ENCODE measurements at regions not wholly inside any gene's neighbourhood (a gene's known extent, or its start where the extent isn't known, plus 50 kb on each side); places are given as distances from the start of the nearest gene placed in this dataset.

DNA sequence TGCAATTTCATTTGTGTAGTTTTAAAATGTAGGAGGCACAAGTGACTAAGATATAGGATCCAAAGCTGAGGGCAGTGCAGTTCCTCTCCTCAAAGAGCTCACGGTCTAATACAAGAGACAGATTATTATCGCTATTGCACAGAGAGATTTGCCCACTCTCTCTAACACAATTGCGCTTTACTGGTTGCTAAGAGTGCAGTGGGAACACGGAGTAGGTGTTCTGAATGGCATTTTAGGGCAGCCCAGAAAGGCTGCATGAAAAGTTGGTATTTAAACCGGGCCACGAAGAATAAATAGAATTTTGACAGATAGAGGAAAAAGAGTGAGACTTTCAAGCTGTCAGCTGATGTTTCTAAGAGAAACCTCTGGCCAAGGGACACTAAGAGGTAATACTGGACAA, 79.5 kb downstream of the BLID start:
- Mint-ChIP-seq H3K27me3 (ENCODE audit: low read depth, poor library complexity) (peaks cover 3% of the 10 kb centered on the region), H3K4me3 (no peak overlapping the region), H3K4me1 (no peaks in the 10 kb centered on the region), H3K36me3 (ENCODE audit: low read depth) (no peaks in the 10 kb centered on the region), H3K27ac (no peak overlapping the region), H3K9me3 (no peaks in the 10 kb centered on the region)
- no peak for DNase-seq
- TF ChIP-seq CTCF (IDR thresholded peaks at IDR 0.05): no peak

DNA sequence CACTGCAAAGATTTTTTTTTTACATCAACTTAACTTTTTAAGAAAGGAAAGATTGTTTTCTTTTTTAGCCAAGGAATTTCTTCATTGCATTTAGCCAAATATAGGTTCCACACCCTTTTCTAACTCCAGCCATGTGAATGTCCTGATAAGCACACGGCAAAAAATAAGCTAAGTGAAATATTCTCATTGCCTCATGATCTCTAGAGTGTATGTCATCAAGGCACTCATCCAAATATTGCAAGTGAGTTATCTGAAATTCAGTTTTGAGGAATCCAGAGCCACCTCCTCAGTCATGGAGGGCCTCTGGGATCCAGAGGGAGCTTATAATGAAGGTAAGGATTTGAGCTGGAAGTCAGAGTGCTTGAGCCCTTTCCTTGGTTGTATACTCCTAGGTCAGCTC, 80.0 kb downstream of the BLID start:
- Mint-ChIP-seq H3K4me1 (no peaks in the 10 kb centered on the region), H3K9me3 (no peaks in the 10 kb centered on the region), H3K27ac (no peak overlapping the region), H3K27me3 (ENCODE audit: low read depth, poor library complexity) (peaks cover 3% of the 10 kb centered on the region), H3K4me3 (no peak overlapping the region), H3K36me3 (ENCODE audit: low read depth) (no peaks in the 10 kb centered on the region)
- no peak for TF ChIP-seq CTCF (IDR thresholded peaks at IDR 0.05)
- DNase-seq: no peak

DNA sequence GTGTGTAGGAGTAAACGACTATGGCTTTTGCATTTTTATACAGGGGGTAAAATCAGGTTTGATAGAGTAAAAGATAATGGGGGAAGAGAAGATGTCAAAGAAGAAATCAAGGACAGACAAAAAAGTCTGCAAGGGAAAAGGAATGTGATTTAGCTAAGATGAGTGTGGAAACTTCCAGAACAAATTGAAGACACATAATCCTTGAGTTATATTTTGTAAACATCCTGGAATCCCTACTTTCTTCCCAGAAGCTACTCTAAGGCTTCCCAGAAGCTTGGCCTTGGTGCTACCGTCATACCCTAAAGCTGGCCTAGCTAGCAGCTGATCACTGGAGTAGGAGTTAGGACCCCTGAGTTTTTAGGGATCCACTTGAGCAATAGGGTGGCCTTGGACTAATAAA, 82.4 kb downstream of the BLID start:
- Mint-ChIP-seq H3K27ac (no peak overlapping the region), H3K4me1 (no peaks in the 10 kb centered on the region), H3K36me3 (ENCODE audit: low read depth) (no peaks in the 10 kb centered on the region)

GRCh38 chr11:122033193-122033592, 82.8 kb downstream of the BLID start:
- Mint-ChIP-seq H3K9me3 (peaks cover 4% of the 10 kb centered on the region), H3K36me3 (ENCODE audit: low read depth) (no peaks in the 10 kb centered on the region), H3K4me1 (no peaks in the 10 kb centered on the region), H3K4me3 (no peak overlapping the region), H3K27me3 (ENCODE audit: low read depth, poor library complexity) (peaks cover 6% of the 10 kb centered on the region), H3K27ac (no peak overlapping the region)
- DNase-seq: no peak
- no peak for TF ChIP-seq CTCF (IDR thresholded peaks at IDR 0.05)

More for the DNA sequence above, 82.4 kb downstream of the BLID start:
- H3K27me3 Mint-ChIP-seq (ENCODE audit: low read depth, poor library complexity): peaks cover 6% of the 10 kb centered on the region
- no peak for DNase-seq
- TF ChIP-seq CTCF (IDR thresholded peaks at IDR 0.05): no peak
- H3K9me3 Mint-ChIP-seq: peaks cover 4% of the 10 kb centered on the region
- no peak overlapping the region for H3K4me3 Mint-ChIP-seq

DNA sequence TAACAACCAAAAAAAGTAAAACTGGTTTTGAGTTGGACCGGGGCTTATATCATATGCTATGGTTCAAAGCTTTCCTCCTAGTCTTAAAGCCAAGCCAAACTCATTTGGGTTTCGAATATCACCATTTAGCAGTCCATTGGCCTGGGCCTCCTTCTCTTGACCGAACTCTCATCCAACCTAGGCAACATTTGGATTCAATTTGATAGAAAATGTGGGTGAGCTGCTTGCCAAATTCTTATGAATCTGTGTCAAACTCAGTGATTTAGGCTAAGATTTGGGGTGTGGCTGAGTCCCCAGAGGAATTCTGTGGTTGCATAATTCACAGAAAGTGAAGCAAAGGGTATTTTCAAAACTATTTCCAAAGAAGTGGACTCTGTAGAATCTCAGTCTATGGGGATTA, 83.7 kb downstream of the BLID start:
- Mint-ChIP-seq H3K4me3 (no peak overlapping the region), H3K27ac (no peak overlapping the region), H3K9me3 (peaks cover 4% of the 10 kb centered on the region), H3K27me3 (ENCODE audit: low read depth, poor library complexity) (peaks cover 6% of the 10 kb centered on the region), H3K36me3 (ENCODE audit: low read depth) (no peaks in the 10 kb centered on the region), H3K4me1 (no peaks in the 10 kb centered on the region)
- DNase-seq: no peak
- TF ChIP-seq CTCF (IDR thresholded peaks at IDR 0.05): no peak

DNA sequence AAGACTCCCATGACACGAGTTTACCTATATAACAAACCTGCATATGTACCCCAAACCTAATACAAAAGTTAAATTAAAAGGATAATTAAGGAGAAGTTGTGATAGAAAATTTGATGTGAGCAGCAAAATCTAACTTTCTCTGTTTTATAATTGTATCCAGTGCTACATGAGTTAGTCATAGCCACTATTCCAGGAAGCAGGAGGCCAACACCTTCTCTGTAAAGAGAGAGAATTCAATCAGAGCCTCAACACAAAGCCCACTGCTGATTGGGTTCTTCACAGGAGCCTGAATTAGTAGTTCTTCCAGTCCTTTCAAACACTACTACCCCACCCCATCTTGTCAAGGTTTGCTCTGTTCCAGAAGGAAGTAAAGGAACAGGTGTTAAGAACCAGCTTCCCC, 84.2 kb downstream of the BLID start:
- no peak for DNase-seq
- Mint-ChIP-seq H3K4me1 (no peaks in the 10 kb centered on the region), H3K27ac (no peak overlapping the region), H3K27me3 (ENCODE audit: low read depth, poor library complexity) (peaks cover 6% of the 10 kb centered on the region), H3K4me3 (no peak overlapping the region), H3K9me3 (peaks cover 4% of the 10 kb centered on the region), H3K36me3 (ENCODE audit: low read depth) (no peaks in the 10 kb centered on the region)
- TF ChIP-seq CTCF (IDR thresholded peaks at IDR 0.05): no peak

All from nephron progenitor cell (in vitro differentiated cells).